Kidney capillary endothelial cell (primary cell): ENCODE measurements at regions not wholly inside any gene's neighbourhood (a gene's known extent, or its start where the extent isn't known, plus 50 kb on each side); places are given as distances from the start of the nearest gene placed in this dataset.
A peak's percentile ranks its signal among the peaks of the same experiment; 100 is the strongest.
"Not testable (repeated sequence)": the region's sequence is repeated elsewhere in the genome, so short reads cannot be mapped to it uniquely, and the experiment has no call there.

Experiments used
- DNase-seq: peaks from one replicate; pipeline ENCODE4 v3.0.0-alpha.2; 2018; ENCODE audit warnings: low spot score

DNA sequence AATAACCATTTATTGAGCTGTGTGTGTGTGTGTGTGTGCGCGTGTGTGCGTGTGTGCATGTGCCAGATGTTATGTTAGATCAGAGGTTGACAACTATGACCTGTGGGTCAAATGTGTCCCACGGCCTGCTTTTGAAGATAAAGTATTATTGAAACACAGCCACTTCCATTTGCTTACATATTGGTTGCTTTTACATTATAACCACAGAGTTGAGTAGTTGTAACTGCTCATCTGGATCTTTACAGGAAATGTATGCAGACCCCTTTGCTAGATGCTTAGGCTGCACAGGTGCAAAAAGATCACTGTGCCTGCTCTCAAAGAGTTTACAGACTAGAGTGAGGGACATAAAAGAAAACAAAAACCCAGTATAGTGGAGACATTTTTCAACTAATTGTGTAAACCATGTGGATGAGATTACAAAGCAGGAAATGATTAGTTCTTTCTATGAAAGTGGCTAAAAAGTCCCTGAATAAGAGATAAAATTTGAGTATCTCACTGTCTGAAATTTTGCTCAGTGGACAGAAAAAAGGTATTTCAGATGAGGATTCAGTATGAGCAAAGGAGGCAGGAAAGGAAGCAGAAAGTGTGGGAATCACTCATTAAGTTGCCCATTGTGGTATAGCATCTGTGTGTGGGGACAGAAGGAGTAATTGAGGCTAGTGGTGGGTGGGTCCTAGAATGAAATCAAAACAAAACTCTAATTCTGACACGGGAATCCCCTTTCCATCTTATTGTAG, 188.4 kb downstream of the PAH start:
- no peak for DNase-seq

DNA sequence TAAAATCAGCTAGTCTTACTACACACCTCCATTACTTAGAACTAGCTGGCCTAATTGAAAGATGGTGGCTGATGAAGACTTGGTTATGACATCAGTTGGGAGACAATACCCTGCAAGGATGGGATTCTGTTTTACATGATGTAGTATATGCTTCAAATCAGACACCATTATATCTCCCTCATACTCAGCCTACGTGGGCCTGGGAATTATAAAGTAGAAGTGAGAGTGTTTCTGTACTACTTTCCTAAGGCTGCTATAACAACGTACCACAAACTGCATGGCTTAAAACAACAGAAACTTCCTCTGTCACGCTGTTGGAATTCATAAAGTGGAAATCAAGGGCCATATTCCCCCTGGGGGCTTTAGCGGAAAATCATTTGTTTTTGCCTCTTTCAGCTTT, 190.4 kb downstream of the PAH start:
- no peak for DNase-seq

GRCh38 chr12:102722147-102722546, 194.9 kb downstream of the PAH start:
- DNase-seq, result no peak

GRCh38 chr12:102708108-102708507, 208.9 kb downstream of the PAH start:
- no peak for DNase-seq

DNA sequence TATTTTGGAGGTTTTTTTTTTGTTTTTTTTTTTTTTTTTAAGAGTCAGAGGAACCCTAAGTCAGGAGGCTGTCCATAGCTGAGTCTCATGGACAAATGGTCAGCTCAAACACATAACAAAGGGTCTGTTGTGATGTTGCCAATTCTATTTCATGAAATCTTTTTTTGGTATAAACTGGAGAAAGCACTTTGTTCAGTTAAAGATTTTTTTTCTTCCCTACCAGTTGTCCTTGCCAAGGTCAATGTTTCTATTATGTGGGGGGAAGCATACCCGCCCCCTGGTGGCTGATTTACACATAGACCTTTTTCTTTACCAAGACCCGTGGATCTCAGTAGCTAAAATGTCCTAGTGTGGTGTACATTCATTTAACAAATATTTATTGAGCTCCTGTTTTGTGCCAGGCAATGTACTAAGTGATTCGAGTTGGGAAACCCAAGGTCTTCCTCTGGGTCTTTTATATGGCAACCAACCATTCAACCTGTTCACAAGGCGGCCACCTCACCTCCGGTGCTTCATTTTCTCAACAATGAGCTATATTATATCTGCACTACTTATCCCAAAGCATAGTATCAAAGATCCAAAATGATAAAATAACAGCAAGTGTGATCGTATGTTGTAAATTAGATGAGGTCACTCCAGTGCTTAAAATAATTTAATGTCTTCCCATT, 214.5 kb downstream of the PAH start:
- peak; percentile 43 for DNase-seq

DNA sequence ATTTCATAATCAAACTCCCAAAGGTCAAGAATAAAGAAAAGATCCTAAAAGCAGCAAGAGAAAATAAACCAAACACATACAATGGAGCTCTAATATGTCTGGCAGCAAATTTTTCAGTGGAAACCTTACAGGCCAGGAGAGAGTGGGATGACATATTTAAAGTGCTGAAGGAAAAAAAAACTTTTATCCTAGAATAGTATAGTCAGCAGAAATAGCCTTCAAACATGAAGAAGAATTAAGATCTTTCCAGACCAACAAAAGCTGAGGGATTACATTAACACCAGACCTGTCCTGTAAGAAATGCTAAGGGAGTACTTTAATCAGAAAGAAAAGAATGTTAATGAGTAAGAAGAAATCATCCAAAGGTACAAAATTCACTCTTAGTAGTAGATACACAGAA, 215.7 kb upstream of the IGF1 start:
- no peak for DNase-seq

GRCh38 chr12:102694903-102695302, 214.5 kb upstream of the IGF1 start:
- DNase-seq, result no peak

DNA sequence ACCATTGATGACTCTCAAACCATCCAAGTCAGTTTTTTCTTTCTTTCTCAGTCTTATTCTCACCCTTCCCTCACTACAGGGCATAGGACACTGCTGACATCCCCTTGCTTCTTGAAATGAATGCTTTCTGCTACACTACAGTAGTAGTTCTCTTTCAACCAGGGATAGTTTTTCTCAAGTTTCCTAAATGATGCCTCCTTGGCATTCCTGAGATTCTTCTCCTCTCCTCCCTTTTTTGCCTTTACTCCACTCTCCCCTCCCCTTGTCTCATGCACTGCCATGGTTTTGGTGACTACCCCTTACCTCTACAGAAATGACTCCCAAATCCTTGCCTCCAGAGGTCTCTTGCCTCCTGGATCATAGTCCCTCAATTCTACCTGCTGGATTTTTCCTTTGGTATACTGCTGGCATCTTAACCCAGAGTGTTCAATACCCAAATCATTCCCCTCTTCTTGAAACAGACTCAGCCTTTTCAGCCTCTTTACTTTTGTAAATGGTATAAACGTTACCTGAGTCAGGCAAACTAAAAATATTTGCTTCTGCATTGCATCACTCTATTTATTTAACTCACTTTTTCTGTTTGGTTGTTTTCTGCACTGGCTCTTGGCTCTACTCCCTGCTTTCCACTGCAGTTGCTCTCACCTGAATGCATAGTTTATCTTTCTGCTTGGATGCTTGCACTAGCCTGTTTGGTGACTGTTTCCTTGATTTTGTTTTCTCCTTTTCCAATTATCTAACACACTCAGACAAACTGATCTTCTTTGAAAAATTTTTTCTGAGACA, 211.6 kb upstream of the IGF1 start:
- DNase-seq, result no peak

- DNase-seq, result no peak
These were observed 209.9 kb upstream of the IGF1 start for GRCh38 chr12:102690253-102690652.

DNA sequence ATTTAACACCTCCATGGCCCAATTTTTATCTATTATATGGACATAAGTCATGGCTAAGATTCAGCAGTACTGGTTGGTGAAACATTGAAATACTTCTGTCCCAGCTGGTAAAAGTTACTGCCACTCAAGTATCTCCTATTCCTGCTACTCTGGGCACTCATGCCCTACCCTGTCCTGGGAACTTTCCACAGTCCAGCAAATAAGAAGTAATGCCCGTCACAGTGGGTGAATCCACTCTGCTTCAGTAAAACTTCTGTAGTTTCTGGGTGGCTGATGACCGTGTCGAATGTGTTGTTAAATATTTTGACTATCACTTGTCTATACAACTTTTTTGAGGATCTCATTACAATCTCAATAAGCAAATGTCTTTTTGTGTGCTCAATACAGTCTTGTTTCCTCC, 209.3 kb upstream of the IGF1 start:
- DNase-seq, result no peak

DNA sequence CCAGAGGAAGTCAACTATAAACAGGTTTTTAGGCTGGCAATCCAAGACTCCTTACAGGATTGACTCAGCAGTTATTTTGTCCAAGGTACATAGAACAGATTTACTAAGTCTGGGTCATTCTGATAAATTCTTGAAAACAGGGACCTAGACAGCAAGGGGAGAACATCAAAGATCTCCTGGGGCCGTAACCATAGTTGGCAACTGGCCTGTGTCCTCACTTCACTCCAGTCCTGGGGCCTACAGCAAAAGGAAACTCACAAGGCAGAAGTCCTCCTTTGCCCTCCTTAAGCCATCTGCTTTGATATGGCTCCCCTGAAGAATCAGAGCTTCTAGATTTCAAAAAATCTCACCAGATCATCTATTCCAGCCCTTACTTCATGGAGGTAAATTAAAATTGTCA, 207.2 kb upstream of the IGF1 start:
- DNase-seq, result no peak

DNA sequence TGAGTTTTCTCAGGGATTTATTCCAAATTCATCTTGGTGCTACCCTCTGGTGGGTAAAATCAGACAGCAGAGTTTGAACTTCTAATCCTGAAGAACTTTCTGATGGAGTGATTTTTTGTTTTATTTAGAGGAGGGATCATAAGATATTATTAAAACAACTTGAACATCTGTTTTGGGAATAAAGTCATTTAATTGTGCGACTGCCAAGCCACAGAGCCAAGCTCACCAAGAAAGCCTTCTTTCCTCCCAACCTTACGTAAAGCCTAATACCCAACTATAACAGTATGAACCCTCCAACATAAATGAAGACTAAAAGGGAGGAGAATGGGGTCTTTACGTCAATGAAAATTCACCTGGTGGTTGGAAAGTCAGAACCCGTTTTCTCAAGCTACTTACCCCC, 205.5 kb upstream of the IGF1 start:
- DNase-seq, result no peak

DNA sequence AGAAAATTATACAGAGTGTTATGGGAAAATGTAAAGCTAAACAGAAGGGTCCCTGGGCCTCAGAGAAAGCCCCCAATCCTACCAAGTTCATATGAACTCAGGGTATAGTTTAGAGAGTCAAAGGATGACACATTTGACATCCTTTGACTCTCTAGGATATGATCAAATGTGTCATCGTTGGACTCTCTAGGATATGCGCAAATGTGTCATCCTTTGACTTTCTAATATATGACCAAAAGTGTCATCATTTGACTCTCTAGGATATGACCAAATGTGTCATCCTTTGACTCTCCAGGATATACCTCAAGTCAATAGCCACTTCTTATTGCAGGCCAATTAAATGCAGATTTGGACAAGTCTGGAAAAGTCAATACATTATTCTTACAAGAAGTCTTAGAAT, 204.8 kb upstream of the IGF1 start:
- no peak for DNase-seq

DNA sequence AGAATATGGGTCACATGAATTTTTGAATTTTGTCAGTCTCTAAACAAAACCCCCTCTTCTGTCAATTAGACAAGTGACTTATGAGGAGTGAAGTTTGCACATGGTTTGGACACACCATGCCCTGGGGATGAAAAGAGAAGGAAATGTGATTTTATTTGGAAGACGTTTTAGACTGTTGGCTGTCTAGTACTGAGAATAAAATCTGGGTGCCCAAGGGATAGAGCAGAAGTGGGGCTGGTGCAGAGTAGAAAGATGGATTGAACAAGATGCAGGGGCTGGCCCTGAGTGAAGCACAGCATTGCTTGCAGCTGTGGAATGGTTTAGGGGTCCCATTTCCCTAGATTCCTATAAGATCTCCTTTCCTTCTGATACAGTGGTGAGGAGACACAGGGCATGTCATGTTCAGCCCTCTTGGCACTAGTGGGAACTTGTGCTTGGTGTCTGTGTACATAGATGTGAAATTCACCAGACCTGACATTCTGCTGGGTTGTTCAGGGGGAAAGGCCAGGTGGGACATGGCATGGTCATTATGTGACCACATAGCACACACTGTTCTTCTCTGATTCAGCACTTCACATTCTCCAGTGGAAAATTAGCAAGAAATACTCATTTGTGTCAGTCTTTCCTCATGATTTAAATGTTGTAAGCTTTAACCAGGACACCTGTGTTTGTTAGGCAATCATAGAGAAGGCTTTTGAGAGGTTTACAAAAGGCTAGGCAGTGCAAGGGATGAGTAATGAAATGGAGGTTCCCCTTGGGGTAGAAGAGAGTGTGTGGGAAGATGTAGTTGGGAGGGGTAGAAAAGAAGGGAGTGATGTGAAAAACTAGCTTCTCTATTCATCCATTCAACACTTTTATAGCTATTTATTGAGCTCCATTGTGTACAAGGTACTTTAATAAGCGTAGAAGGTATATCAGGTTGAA, 202.3 kb upstream of the IGF1 start:
- DNase-seq, result no peak

DNA sequence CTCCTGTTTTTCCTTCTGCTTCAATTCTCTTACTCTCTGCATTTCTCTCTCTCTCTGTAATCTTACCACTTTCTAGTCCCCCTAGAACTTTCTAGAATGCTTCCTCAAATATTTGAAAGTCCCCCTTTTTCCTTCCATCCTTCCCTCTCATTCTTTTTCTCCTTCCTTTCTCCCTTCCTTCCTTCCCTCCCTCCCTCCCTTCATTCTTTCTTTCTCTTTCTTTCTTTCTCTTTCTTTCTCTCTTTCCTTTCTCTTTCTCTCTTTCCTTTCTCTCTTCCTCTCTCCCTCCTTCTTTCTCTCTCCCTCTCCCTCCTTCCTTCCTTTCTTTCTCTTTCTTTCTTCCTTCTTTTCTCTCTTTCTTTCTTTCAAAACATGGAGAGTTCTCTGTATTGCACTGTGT, 201.4 kb upstream of the IGF1 start:
- no peak for DNase-seq

DNA sequence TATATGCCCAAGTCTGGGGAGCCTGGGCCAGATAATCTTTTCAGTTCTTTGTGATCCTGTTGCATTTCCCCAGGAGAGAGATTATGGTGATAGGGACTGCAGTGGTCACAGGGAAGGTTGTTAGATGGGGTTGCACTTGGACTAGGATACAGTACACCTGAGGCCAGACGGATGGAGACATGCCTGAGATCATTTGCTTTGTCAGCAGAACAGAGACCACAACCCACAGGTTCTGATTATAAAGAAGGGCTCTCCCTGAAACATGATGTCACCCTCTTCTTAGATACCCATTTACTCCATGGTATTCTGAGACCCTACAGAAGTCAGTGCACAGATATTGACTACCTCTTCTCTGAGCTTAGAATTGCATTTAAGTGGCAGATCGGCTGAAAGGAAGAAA, 200.9 kb upstream of the IGF1 start:
- DNase-seq, result no peak

GRCh38 chr12:102680304-102680703, 199.9 kb upstream of the IGF1 start:
- no peak for DNase-seq

DNA sequence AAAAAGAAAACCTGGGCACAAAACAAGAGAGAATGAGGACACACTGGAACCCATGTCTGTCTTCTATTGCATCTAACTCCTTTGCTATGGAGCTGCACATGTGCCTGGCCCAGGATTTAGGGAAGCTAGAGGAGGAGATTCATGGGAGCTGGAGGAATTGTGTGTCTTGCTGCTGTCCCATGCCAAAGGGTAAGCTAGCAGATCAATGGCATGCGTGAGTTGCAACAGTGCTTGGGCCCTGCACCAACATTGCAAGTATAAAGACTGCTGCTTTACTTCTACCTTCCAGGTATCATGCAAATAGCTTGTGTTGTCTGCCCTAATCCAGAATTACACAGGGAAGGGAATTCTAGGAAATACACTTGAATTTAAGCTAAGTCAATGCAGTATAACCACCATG, 196.4 kb upstream of the IGF1 start:
- no peak for DNase-seq

DNA sequence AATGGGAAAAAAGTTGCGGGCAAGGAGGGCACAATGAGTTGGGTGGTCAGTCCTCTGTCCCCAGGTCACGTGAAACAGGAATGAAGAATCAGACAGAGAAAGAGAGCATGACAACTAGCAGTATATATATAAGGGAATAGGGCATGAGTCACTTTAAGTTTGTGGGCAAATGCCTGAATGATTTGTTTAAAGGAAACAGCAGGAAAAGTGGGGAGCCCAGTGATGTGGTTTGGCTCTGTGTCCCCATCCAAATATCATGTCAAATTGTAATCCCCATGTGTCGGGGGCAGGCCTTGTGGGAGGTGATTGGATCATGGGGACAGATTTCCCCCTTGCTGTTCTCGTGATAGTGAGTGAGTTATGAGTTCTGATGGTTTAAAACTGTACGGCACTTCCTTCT, 195.3 kb upstream of the IGF1 start:
- DNase-seq, result no peak

DNA sequence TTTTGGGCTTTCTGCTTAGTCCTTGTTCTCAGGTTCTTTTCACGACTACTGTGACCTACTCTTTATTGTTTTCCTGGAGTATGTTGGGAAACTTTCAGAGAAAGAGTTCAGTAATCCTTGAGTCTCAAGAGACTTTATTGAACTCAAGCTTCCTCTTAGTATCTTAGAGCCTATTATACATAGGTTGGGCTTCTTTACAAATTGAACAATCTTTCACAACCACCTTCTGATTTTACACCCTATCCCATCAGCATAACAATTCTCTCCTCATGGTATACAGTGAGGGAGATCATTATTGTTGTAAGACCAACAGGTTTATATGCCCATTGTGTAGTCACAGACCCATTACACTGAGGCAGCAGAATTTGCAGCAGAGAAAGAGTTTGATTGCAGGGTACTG, 193.2 kb upstream of the IGF1 start:
- DNase-seq, result no peak

GRCh38 chr12:102672212-102672611, 191.8 kb upstream of the IGF1 start:
- not testable (repeated sequence) for DNase-seq

- DNase-seq, result no peak
These were observed 188.7 kb upstream of the IGF1 start for GRCh38 chr12:102669056-102669455.
